DND-41 (cell line): ENCODE measurements at regions not wholly inside any gene's neighbourhood (a gene's known extent, or its start where the extent isn't known, plus 50 kb on each side); places are given as distances from the start of the nearest gene placed in this dataset.

ENCODE experiments used
- EZH2 ChIP-seq: IDR thresholded peaks from 3 replicates; pipeline ENCODE4 v1.6.1; 2012; ENCODE audit warnings: borderline replicate concordance, low read depth, mild to moderate bottlenecking, moderate library complexity, low read length, inconsistent platforms; ENCODE audit not compliant: severe bottlenecking
- TF ChIP-seq, protein P1 (sequence below): IDR thresholded peaks from 2 replicates; pipeline ENCODE4 v1.5.1; 2012; ENCODE audit warnings: borderline replicate concordance, low read length, moderate library complexity, mild to moderate bottlenecking; ENCODE audit not compliant: poor library complexity, severe bottlenecking; ENCODE audit errors: extremely low read depth

DNA sequence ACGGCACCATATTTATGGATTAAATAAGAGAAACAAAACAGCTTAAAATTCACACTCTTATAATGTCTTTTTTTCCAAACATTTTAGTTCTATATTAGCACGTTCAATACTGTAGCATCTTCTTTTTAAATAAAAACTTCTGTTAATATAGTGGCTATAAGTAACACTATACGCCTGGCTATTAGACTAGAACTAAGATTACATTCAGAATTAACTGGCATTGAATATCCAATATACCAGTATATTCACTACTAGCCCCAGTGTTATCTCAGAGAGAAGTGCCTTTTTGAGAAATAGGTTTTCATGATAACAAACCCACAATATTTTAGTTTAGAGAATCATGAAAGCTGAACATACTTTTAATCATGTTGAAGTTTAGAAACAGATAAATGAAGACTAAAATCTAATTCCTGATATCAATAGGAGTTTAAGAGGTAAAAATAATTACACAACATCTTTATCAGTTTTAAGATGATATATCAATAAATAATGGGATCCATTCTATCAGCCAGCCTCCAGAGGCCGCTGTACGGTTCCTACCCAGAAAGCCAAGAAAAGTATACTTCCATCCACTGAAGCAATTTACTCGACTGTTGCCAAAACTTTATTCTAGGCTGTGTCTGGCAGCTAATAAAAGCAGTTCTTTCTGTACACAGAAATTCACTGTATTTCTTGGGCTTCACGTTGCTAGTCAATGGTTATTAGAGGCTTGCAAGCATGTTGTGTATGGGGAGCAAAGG, 1113.4 kb upstream of the MIR17HG start:
- TF ChIP-seq, protein P1, sequence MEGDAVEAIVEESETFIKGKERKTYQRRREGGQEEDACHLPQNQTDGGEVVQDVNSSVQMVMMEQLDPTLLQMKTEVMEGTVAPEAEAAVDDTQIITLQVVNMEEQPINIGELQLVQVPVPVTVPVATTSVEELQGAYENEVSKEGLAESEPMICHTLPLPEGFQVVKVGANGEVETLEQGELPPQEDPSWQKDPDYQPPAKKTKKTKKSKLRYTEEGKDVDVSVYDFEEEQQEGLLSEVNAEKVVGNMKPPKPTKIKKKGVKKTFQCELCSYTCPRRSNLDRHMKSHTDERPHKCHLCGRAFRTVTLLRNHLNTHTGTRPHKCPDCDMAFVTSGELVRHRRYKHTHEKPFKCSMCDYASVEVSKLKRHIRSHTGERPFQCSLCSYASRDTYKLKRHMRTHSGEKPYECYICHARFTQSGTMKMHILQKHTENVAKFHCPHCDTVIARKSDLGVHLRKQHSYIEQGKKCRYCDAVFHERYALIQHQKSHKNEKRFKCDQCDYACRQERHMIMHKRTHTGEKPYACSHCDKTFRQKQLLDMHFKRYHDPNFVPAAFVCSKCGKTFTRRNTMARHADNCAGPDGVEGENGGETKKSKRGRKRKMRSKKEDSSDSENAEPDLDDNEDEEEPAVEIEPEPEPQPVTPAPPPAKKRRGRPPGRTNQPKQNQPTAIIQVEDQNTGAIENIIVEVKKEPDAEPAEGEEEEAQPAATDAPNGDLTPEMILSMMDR, result no peak
- TF ChIP-seq EZH2, result no peak
